ENCODE measurements at regions not wholly inside any gene's neighbourhood (a gene's known extent, or its start where the extent isn't known, plus 50 kb on each side); places are given as distances from the start of the nearest gene placed in this dataset.
"Not testable (repeated sequence)": the region's sequence is repeated elsewhere in the genome, so short reads cannot be mapped to it uniquely, and the experiment has no call there.

DNA sequence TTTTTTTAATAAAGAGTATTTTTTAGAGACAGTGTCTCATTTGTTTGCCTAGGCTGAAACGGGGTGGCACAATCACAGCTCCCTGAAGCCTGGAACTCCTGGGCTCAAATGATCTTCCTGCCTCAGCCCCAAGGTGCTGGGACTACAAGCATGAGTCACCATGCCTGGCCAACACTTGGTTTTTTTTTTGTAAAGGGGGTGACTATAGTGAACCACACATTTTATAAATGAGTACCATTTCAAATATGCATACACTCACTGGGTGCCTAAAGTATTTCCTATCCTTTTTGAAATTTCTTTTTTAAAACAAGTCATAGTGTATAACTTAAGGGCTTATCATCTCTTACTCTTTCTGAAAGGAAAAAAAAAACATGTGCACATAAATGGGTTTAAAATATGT, 325.2 kb upstream of the MEIS2 start:
- TF ChIP-seq, protein P1, sequence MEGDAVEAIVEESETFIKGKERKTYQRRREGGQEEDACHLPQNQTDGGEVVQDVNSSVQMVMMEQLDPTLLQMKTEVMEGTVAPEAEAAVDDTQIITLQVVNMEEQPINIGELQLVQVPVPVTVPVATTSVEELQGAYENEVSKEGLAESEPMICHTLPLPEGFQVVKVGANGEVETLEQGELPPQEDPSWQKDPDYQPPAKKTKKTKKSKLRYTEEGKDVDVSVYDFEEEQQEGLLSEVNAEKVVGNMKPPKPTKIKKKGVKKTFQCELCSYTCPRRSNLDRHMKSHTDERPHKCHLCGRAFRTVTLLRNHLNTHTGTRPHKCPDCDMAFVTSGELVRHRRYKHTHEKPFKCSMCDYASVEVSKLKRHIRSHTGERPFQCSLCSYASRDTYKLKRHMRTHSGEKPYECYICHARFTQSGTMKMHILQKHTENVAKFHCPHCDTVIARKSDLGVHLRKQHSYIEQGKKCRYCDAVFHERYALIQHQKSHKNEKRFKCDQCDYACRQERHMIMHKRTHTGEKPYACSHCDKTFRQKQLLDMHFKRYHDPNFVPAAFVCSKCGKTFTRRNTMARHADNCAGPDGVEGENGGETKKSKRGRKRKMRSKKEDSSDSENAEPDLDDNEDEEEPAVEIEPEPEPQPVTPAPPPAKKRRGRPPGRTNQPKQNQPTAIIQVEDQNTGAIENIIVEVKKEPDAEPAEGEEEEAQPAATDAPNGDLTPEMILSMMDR (IDR thresholded peaks at IDR 0.05): no peak
- Mint-ChIP-seq H3K36me3 (ENCODE audit: unreplicated experiment) (no peaks in the 10 kb centered on the region), H3K4me1 (ENCODE audit: unreplicated experiment) (no peaks in the 10 kb centered on the region), H3K4me3 (ENCODE audit: unreplicated experiment) (no peak overlapping the region), H3K27ac (ENCODE audit: unreplicated experiment) (no peak overlapping the region), H3K27me3 (ENCODE audit: unreplicated experiment) (peaks cover 2% of the 10 kb centered on the region), H3K9me3 (ENCODE audit: unreplicated experiment) (no peaks in the 10 kb centered on the region)
- DNase-seq (ENCODE audit: extremely low spot score, unreplicated experiment): no peak

DNA sequence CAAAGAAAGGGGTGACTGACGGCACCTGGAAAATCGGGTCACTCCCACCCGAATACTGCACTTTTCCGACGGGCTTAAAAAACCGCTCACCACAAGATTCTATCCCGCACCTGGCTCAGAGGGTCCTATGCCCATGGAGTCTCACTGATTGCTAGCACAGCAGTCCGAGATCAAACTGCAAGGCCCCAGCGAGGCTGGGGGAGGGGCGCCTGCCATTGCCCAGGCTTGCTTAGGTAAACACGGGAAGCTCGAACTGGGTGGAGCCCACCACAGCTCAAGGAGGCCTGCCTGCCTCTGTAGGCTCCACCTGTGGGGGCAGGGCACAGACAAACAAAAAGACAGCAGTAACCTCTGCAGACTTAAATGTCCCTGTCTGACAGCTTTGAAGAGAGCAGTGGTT, 327.0 kb upstream of the MEIS2 start:
- not testable (repeated sequence) for H3K36me3 Mint-ChIP-seq (ENCODE audit: unreplicated experiment); H3K4me3 Mint-ChIP-seq (ENCODE audit: unreplicated experiment); H3K27ac Mint-ChIP-seq (ENCODE audit: unreplicated experiment); H3K4me1 Mint-ChIP-seq (ENCODE audit: unreplicated experiment); H3K9me3 Mint-ChIP-seq (ENCODE audit: unreplicated experiment); H3K27me3 Mint-ChIP-seq (ENCODE audit: unreplicated experiment); DNase-seq (ENCODE audit: extremely low spot score, unreplicated experiment)

DNA sequence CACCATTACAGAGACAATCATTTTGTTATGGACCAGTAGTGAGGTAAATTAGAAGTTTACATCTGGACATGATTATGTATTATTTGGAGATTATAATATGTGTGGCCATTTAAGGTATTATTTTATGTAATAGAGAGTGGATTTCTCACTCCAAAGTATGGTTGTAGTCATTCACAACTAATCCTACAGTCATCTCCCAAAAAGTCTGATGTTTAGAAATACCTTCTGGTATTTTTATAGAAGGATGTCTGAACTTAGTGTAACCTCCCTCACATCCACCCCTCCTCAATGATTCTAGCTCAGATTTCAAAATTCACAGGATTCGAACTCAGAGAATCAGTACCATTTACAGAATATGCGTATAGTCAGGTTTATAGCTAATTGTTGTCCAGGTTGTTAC, 346.6 kb upstream of the MEIS2 start:
- Mint-ChIP-seq H3K4me1 (ENCODE audit: unreplicated experiment) (no peaks in the 10 kb centered on the region), H3K27ac (ENCODE audit: unreplicated experiment) (no peak overlapping the region), H3K4me3 (ENCODE audit: unreplicated experiment) (no peak overlapping the region), H3K27me3 (ENCODE audit: unreplicated experiment) (peaks cover 6% of the 10 kb centered on the region), H3K36me3 (ENCODE audit: unreplicated experiment) (no peaks in the 10 kb centered on the region), H3K9me3 (ENCODE audit: unreplicated experiment) (no peaks in the 10 kb centered on the region)
- no peak for DNase-seq (ENCODE audit: extremely low spot score, unreplicated experiment)
- TF ChIP-seq, protein P1 (IDR thresholded peaks at IDR 0.05): no peak

DNA sequence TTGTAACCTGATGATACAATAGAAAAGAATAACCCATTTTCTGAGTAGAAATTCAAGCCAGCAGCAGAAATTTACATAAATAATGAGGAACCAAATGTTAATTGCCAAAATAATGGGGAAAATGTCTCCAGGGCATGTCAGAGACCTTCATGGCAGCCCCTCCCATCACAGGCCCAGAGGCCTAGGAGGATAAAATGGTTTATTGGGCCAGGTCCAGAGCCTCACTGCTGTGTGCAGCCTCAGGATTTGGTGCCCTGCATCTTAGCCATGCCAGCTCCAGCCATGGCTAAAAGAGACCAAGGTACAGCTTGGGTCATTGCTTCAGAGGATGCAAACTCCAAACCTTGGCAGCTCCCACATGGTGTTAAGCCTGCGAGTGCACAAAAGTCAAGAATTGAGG, 352.1 kb upstream of the MEIS2 start:
- no peak overlapping the region for H3K4me3 Mint-ChIP-seq (ENCODE audit: unreplicated experiment)
- no peak for DNase-seq (ENCODE audit: extremely low spot score, unreplicated experiment)
- H3K27ac Mint-ChIP-seq (ENCODE audit: unreplicated experiment): no peak overlapping the region
- TF ChIP-seq, protein P1 (IDR thresholded peaks at IDR 0.05): no peak
- H3K9me3 Mint-ChIP-seq (ENCODE audit: unreplicated experiment): no peaks in the 10 kb centered on the region
- H3K36me3 Mint-ChIP-seq (ENCODE audit: unreplicated experiment): no peaks in the 10 kb centered on the region
- no peaks in the 10 kb centered on the region for H3K27me3 Mint-ChIP-seq (ENCODE audit: unreplicated experiment)
- H3K4me1 Mint-ChIP-seq (ENCODE audit: unreplicated experiment): no peaks in the 10 kb centered on the region

DNA sequence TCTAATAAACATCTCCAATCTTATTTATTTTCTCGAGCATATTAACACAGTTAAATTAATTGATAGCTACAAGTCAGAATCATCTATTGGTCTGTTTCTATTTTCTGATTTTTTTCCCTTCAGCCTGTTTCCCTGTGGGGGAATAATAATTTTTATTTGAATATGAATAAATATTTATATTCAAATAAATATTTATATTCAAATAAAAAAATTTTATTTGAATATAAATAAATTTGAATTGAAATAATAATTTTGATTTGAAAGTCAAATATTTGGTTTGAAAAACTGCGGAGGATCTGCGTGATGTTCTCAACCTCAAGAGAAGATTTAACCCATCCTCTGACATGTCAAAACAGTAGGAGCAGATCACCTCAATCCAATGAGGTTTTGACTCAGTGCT, 380.1 kb upstream of the MEIS2 start:
- Mint-ChIP-seq H3K27ac (ENCODE audit: unreplicated experiment) (no peak overlapping the region), H3K4me3 (ENCODE audit: unreplicated experiment) (no peak overlapping the region), H3K9me3 (ENCODE audit: unreplicated experiment) (peaks cover 7% of the 10 kb centered on the region), H3K27me3 (ENCODE audit: unreplicated experiment) (no peaks in the 10 kb centered on the region), H3K36me3 (ENCODE audit: unreplicated experiment) (no peaks in the 10 kb centered on the region), H3K4me1 (ENCODE audit: unreplicated experiment) (no peaks in the 10 kb centered on the region)
- DNase-seq (ENCODE audit: extremely low spot score, unreplicated experiment): no peak
- TF ChIP-seq, protein P1 (IDR thresholded peaks at IDR 0.05): no peak

DNA sequence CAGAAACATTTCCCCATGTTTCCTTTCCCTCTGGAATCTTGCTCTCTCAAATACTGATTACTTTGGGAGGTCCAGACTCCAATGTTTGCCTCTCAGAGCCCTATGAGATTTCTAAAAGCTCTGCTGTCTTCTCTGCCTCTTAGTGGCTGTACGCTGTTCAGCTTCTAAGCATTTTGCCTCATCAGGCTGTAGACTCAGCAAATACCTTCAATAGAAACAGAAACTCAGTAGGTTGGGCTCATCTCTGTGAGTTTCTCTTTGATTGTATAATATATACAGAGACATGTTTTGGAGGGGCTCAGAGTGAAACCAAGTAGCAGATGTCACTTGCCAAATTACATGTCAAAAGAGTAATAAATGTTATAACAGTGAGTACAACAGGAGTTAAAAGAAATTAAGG, 380.8 kb upstream of the MEIS2 start:
- H3K27me3 Mint-ChIP-seq (ENCODE audit: unreplicated experiment): no peaks in the 10 kb centered on the region
- H3K27ac Mint-ChIP-seq (ENCODE audit: unreplicated experiment): no peak overlapping the region
- no peak for DNase-seq (ENCODE audit: extremely low spot score, unreplicated experiment)
- H3K9me3 Mint-ChIP-seq (ENCODE audit: unreplicated experiment): peaks cover 7% of the 10 kb centered on the region
- TF ChIP-seq, protein P1 (IDR thresholded peaks at IDR 0.05): no peak
- no peak overlapping the region for H3K4me3 Mint-ChIP-seq (ENCODE audit: unreplicated experiment)
- no peaks in the 10 kb centered on the region for H3K36me3 Mint-ChIP-seq (ENCODE audit: unreplicated experiment)
- no peaks in the 10 kb centered on the region for H3K4me1 Mint-ChIP-seq (ENCODE audit: unreplicated experiment)

All from osteocyte (in vitro differentiated cells).